DND-41 (cell line): ENCODE measurements at regions not wholly inside any gene's neighbourhood (a gene's known extent, or its start where the extent isn't known, plus 50 kb on each side); places are given as distances from the start of the nearest gene placed in this dataset.

Experiments
- EZH2 ChIP-seq: IDR thresholded peaks from 3 replicates; pipeline ENCODE4 v1.6.1; 2012; ENCODE audit warnings: borderline replicate concordance, low read depth, mild to moderate bottlenecking, moderate library complexity, low read length, inconsistent platforms; ENCODE audit not compliant: severe bottlenecking
- TF ChIP-seq, protein P1 (sequence below): IDR thresholded peaks from 2 replicates; pipeline ENCODE4 v1.5.1; 2012; ENCODE audit warnings: borderline replicate concordance, low read length, moderate library complexity, mild to moderate bottlenecking; ENCODE audit not compliant: poor library complexity, severe bottlenecking; ENCODE audit errors: extremely low read depth

DNA sequence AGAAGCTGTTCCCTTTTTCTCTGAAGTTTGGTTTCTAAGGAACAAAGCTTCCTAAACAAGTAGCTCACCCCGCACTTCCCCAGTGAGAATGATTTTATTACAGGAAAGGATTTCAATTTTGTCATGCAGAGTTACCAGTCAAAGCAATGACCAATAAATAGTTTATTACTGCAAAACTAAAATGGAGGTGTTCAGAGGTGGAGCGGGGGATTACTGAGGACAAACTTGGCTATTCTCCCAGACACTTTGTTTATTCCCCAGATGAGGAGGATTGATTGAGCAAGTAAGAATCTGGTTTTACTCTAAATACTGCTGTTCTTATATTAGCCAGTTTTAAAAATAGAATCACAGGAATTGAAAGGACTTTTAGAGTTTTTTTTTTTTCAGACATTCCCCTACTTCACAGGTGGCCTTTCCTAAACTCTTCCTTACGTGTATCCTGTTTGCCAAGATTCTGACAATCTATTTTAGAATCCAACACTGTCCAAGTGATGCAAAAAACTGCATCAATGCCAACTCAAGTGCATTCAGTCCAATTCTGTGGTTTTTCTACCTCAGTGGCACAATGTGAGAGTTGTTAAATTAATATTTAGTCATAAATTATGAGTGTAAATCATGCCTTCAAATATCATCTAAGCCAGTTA is 136.1 kb downstream of the TNFSF18 start:
- TF ChIP-seq, protein P1, sequence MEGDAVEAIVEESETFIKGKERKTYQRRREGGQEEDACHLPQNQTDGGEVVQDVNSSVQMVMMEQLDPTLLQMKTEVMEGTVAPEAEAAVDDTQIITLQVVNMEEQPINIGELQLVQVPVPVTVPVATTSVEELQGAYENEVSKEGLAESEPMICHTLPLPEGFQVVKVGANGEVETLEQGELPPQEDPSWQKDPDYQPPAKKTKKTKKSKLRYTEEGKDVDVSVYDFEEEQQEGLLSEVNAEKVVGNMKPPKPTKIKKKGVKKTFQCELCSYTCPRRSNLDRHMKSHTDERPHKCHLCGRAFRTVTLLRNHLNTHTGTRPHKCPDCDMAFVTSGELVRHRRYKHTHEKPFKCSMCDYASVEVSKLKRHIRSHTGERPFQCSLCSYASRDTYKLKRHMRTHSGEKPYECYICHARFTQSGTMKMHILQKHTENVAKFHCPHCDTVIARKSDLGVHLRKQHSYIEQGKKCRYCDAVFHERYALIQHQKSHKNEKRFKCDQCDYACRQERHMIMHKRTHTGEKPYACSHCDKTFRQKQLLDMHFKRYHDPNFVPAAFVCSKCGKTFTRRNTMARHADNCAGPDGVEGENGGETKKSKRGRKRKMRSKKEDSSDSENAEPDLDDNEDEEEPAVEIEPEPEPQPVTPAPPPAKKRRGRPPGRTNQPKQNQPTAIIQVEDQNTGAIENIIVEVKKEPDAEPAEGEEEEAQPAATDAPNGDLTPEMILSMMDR = no peak
- no peak for TF ChIP-seq EZH2
